Gastrocnemius medialis (tissue), 4 donors: ENCODE measurements at regions not wholly inside any gene's neighbourhood (a gene's known extent, or its start where the extent isn't known, plus 50 kb on each side); places are given as distances from the start of the nearest gene placed in this dataset.

Experiments
- POLR2A ChIP-seq, 2 donors: fragments of 450-650 bp; IDR thresholded peaks; one replicate each; pipeline ENCODE4 v1.6.1; 2017; ENCODE audit warnings: antibody characterized with exemption in 2 of 2, mild to moderate bottlenecking in 2 of 2, moderate library complexity in 2 of 2
- TF ChIP-seq, protein P1 (sequence below), 5 experiments: fragments of 450-650 bp in 3 of 5; fragments of 200-600 bp in 2 of 5; sonication (generic) in 2 of 5; IDR thresholded peaks in 4 of 5; conservative IDR thresholded peaks in 1 of 5; 1 replicate in 4 of 5; 2 replicates in 1 of 5; pipeline ENCODE4 v1.5.1; 2016 to 2019; ENCODE audit warnings: antibody characterized with exemption in 5 of 5, mild to moderate bottlenecking in 3 of 5, moderate library complexity in 3 of 5

DNA sequence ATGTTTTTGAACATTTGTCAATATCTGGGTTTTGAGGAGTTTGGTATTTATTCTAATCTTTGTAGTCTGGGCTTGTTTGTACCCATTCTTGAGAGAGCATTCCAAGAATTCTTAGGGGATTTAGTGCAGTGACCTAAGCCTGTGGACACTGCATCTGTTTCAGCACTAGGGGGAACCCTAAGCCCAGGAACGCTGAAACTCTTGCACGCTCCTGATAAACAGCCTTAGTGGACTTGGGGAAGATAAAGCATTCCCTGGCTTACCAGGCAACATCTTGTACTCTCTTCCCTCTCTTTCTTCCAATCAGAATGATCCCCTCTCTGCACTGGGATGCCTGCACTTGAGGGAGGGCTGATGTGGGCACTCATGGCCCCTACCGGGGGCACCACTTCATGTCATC is 654.9 kb upstream of the HTR2C start:
- TF ChIP-seq, protein P1, sequence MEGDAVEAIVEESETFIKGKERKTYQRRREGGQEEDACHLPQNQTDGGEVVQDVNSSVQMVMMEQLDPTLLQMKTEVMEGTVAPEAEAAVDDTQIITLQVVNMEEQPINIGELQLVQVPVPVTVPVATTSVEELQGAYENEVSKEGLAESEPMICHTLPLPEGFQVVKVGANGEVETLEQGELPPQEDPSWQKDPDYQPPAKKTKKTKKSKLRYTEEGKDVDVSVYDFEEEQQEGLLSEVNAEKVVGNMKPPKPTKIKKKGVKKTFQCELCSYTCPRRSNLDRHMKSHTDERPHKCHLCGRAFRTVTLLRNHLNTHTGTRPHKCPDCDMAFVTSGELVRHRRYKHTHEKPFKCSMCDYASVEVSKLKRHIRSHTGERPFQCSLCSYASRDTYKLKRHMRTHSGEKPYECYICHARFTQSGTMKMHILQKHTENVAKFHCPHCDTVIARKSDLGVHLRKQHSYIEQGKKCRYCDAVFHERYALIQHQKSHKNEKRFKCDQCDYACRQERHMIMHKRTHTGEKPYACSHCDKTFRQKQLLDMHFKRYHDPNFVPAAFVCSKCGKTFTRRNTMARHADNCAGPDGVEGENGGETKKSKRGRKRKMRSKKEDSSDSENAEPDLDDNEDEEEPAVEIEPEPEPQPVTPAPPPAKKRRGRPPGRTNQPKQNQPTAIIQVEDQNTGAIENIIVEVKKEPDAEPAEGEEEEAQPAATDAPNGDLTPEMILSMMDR (IDR thresholded peaks at IDR 0.05 in 4 of 5, conservative IDR thresholded peaks at IDR 0.05 in 1 of 5): no peak
- no peak for TF ChIP-seq POLR2A (IDR thresholded peaks at IDR 0.05)
